ENCODE measurements at regions not wholly inside any gene's neighbourhood (a gene's known extent, or its start where the extent isn't known, plus 50 kb on each side); places are given as distances from the start of the nearest gene placed in this dataset.

GRCh38 chr20:7459083-7459482, 481.2 kb downstream of the HAO1 start:
- no peaks in the 10 kb centered on the region for H4K20me1 ChIP-seq (ENCODE audit: insufficient read depth)
- no peak overlapping the region for H3K4me3 ChIP-seq
- H3K27me3 ChIP-seq (replicated peaks; ENCODE audit: insufficient read depth) = no peaks in the 10 kb centered on the region
- H3K4me1 ChIP-seq (ENCODE audit: insufficient read depth) = no peaks in the 10 kb centered on the region
- no peak overlapping the region for H3K27ac ChIP-seq
- peak overlapping the region; percentile 58 for H2AFZ ChIP-seq
- no peak overlapping the region for H3K9ac ChIP-seq
- H3K79me2 ChIP-seq (ENCODE audit: insufficient read depth) = no peaks in the 10 kb centered on the region
- no peaks in the 10 kb centered on the region for H3F3A ChIP-seq (ENCODE audit: insufficient read depth)
- H3K36me3 ChIP-seq (ENCODE audit: low read depth) = no peaks in the 10 kb centered on the region
- 84 to 100% methylated on average over 1 of the region's 1 CpG for WGBS, 2 experiments (ENCODE audit: low coverage in 1 of 2, low lambda C conversion rate in 2 of 2, missing lambda C conversion rate in 2 of 2)
- no peaks in the 10 kb centered on the region for H3K9me2 ChIP-seq (ENCODE audit: insufficient read depth)
- H3K4me2 ChIP-seq (ENCODE audit: unreplicated experiment) = peak overlapping the region; percentile 17
- TF ChIP-seq EZH2phosphoT487 (IDR thresholded peaks at IDR 0.05; ENCODE audit: insufficient read depth, low read depth) (no peak), EZH2 (IDR thresholded peaks at IDR 0.05; ENCODE audit: insufficient read depth, poor library complexity, severe bottlenecking) (no peak)
- no peaks in the 10 kb centered on the region for H3K9me3 ChIP-seq (ENCODE audit: low read depth)
- peak; percentile 32 for DNase-seq
- in situ Hi-C loops (cut with MboI) = no loop called here

DNA sequence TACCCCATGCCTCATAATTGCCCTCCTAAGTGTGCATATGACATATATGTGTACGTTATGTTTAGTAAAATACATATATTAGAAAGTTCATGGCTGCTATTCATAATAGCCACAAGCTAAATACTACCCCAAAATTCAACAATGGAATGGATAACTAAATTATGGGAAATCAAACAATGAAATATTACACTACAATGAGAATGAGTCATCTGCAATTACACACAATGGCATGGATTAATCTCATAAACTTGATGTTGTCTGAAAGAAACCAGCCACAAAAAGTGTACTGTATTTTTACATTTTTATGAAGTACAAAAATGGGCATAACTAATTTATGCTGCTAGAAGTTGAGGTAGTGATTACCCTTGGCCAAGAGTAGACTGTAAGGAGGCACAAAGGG, 477.0 kb downstream of the HAO1 start:
- DNase-seq = no peak
- H3K27me3 ChIP-seq (replicated peaks; ENCODE audit: insufficient read depth) = no peaks in the 10 kb centered on the region
- WGBS, 2 experiments (ENCODE audit: low coverage in 1 of 2, low lambda C conversion rate in 2 of 2, missing lambda C conversion rate in 2 of 2) = 81 to 87% methylated on average over 1 of the region's 1 CpG
- no peak overlapping the region for H3K4me3 ChIP-seq
- no peak overlapping the region for H3K9ac ChIP-seq
- H3K4me1 ChIP-seq (ENCODE audit: insufficient read depth) = no peaks in the 10 kb centered on the region
- no peaks in the 10 kb centered on the region for H3K79me2 ChIP-seq (ENCODE audit: insufficient read depth)
- H3K27ac ChIP-seq = no peak overlapping the region
- no peak overlapping the region for H3K4me2 ChIP-seq (ENCODE audit: unreplicated experiment)
- H3K9me2 ChIP-seq (ENCODE audit: insufficient read depth) = no peaks in the 10 kb centered on the region
- in situ Hi-C loops (cut with MboI) = no loop called here
- no peaks in the 10 kb centered on the region for H3F3A ChIP-seq (ENCODE audit: insufficient read depth)
- H3K9me3 ChIP-seq (ENCODE audit: low read depth) = no peaks in the 10 kb centered on the region
- H3K36me3 ChIP-seq (ENCODE audit: low read depth) = no peaks in the 10 kb centered on the region
- no peaks in the 10 kb centered on the region for H4K20me1 ChIP-seq (ENCODE audit: insufficient read depth)
- no peak overlapping the region for H2AFZ ChIP-seq
- no peak for TF ChIP-seq EZH2phosphoT487 (IDR thresholded peaks at IDR 0.05; ENCODE audit: insufficient read depth, low read depth)
- no peak for TF ChIP-seq EZH2 (IDR thresholded peaks at IDR 0.05; ENCODE audit: insufficient read depth, poor library complexity, severe bottlenecking)

- H3K27ac ChIP-seq = no peak overlapping the region
- H2AFZ ChIP-seq = no peak overlapping the region
- no peaks in the 10 kb centered on the region for H3K79me2 ChIP-seq (ENCODE audit: insufficient read depth)
- 38 to 46% methylated on average over 2 of the region's 2 CpGs for WGBS, 2 experiments (ENCODE audit: low coverage in 1 of 2, low lambda C conversion rate in 2 of 2, missing lambda C conversion rate in 2 of 2)
- H3K36me3 ChIP-seq (ENCODE audit: low read depth) = no peaks in the 10 kb centered on the region
- DNase-seq = no peak
- no peak overlapping the region for H3K4me2 ChIP-seq (ENCODE audit: unreplicated experiment)
- H3K9ac ChIP-seq = no peak overlapping the region
- no peaks in the 10 kb centered on the region for H3F3A ChIP-seq (ENCODE audit: insufficient read depth)
- no peak for TF ChIP-seq EZH2phosphoT487 (IDR thresholded peaks at IDR 0.05; ENCODE audit: insufficient read depth, low read depth)
- no peak for TF ChIP-seq EZH2 (IDR thresholded peaks at IDR 0.05; ENCODE audit: insufficient read depth, poor library complexity, severe bottlenecking)
- in situ Hi-C loops (cut with MboI) = no loop called here
- no peaks in the 10 kb centered on the region for H3K4me1 ChIP-seq (ENCODE audit: insufficient read depth)
- H3K27me3 ChIP-seq (replicated peaks; ENCODE audit: insufficient read depth) = no peaks in the 10 kb centered on the region
- H4K20me1 ChIP-seq (ENCODE audit: insufficient read depth) = no peaks in the 10 kb centered on the region
- no peaks in the 10 kb centered on the region for H3K9me2 ChIP-seq (ENCODE audit: insufficient read depth)
- H3K9me3 ChIP-seq (ENCODE audit: low read depth) = no peaks in the 10 kb centered on the region
- no peak overlapping the region for H3K4me3 ChIP-seq
Measured at GRCh38 chr20:7470912-7471311, 469.3 kb downstream of the HAO1 start.

- H3K27me3 ChIP-seq (replicated peaks; ENCODE audit: insufficient read depth) = no peaks in the 10 kb centered on the region
- H3K9me3 ChIP-seq (ENCODE audit: low read depth) = peaks cover 6% of the 10 kb centered on the region
- no peaks in the 10 kb centered on the region for H3K79me2 ChIP-seq (ENCODE audit: insufficient read depth)
- H4K20me1 ChIP-seq (ENCODE audit: insufficient read depth) = no peaks in the 10 kb centered on the region
- H3K9me2 ChIP-seq (ENCODE audit: insufficient read depth) = no peaks in the 10 kb centered on the region
- no peak overlapping the region for H2AFZ ChIP-seq
- no peaks in the 10 kb centered on the region for H3F3A ChIP-seq (ENCODE audit: insufficient read depth)
- H3K4me3 ChIP-seq = no peak overlapping the region
- DNase-seq = no peak
- in situ Hi-C loops (cut with MboI) = no loop called here
- no peaks in the 10 kb centered on the region for H3K4me1 ChIP-seq (ENCODE audit: insufficient read depth)
- no peaks in the 10 kb centered on the region for H3K36me3 ChIP-seq (ENCODE audit: low read depth)
- no peak overlapping the region for H3K4me2 ChIP-seq (ENCODE audit: unreplicated experiment)
- H3K9ac ChIP-seq = no peak overlapping the region
- no peak overlapping the region for H3K27ac ChIP-seq
- TF ChIP-seq EZH2 (IDR thresholded peaks at IDR 0.05; ENCODE audit: insufficient read depth, poor library complexity, severe bottlenecking) = no peak
- no peak for TF ChIP-seq EZH2phosphoT487 (IDR thresholded peaks at IDR 0.05; ENCODE audit: insufficient read depth, low read depth)
Measured at GRCh38 chr20:7490288-7490687, 450.0 kb downstream of the HAO1 start.

DNA sequence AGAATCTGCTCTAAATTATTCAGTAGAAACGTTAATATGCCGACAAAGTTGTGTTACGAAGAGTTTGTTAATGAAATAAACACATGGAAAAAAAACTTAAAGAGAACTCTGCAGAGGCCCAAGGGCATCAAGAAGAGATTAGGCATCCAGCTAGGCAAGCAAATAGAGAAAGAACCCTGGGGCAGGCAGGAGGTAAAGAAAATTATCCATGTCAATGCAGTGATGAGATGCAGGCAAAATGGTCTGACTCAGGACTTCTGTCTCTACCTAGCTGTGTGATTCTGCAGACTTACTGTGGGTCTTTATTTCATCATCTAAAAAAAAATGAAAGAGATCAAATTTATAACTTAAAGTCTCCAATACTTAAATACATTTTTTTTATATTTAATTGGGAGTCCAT, 448.0 kb downstream of the HAO1 start:
- H3K4me3 ChIP-seq = no peak overlapping the region
- in situ Hi-C loops (cut with MboI) = no loop called here
- H2AFZ ChIP-seq = no peak overlapping the region
- H3K9me2 ChIP-seq (ENCODE audit: insufficient read depth) = no peaks in the 10 kb centered on the region
- H3K4me1 ChIP-seq (ENCODE audit: insufficient read depth) = peaks cover 12% of the 10 kb centered on the region
- no peak overlapping the region for H3K27ac ChIP-seq
- H3K36me3 ChIP-seq (ENCODE audit: low read depth) = no peaks in the 10 kb centered on the region
- DNase-seq = no peak
- TF ChIP-seq EZH2phosphoT487 (IDR thresholded peaks at IDR 0.05; ENCODE audit: insufficient read depth, low read depth) = no peak
- no peak for TF ChIP-seq EZH2 (IDR thresholded peaks at IDR 0.05; ENCODE audit: insufficient read depth, poor library complexity, severe bottlenecking)
- no peak overlapping the region for H3K4me2 ChIP-seq (ENCODE audit: unreplicated experiment)
- no peaks in the 10 kb centered on the region for H3K79me2 ChIP-seq (ENCODE audit: insufficient read depth)
- H3F3A ChIP-seq (ENCODE audit: insufficient read depth) = peaks cover 14% of the 10 kb centered on the region
- H3K9me3 ChIP-seq (ENCODE audit: low read depth) = peaks cover 6% of the 10 kb centered on the region
- H4K20me1 ChIP-seq (ENCODE audit: insufficient read depth) = no peaks in the 10 kb centered on the region
- no peaks in the 10 kb centered on the region for H3K27me3 ChIP-seq (replicated peaks; ENCODE audit: insufficient read depth)
- no peak overlapping the region for H3K9ac ChIP-seq
- 78 to 82% methylated on average over 3 of the region's 3 CpGs for WGBS, 2 experiments (ENCODE audit: low coverage in 1 of 2, low lambda C conversion rate in 2 of 2, missing lambda C conversion rate in 2 of 2)

All from GM23248 (cell line).